RWPE2 (cell line): ENCODE measurements at regions not wholly inside any gene's neighbourhood (a gene's known extent, or its start where the extent isn't known, plus 50 kb on each side); places are given as distances from the start of the nearest gene placed in this dataset.
"Not testable (repeated sequence)": the region's sequence is repeated elsewhere in the genome, so short reads cannot be mapped to it uniquely, and the experiment has no call there.

ENCODE experiments used
- ATAC-seq: fragments of 200-7000 bp; cut with Tn5 transposase; 3 replicates; pipeline ENCODE4 v1.9.1; 2021; ENCODE audit warnings: low read depth
- DNase-seq: peaks from one replicate; pipeline ENCODE4 v3.0.0-alpha.2; 2020; ENCODE audit warnings: low spot score
- H3K27ac ChIP-seq: fragments of 450-650 bp; 2 replicates; pipeline ENCODE4 v1.5.1; 2017; ENCODE audit warnings: mild to moderate bottlenecking; ENCODE audit not compliant: poor library complexity, severe bottlenecking
- H3K27me3 ChIP-seq: fragments of 250-450 bp; sonication (Bioruptor Pico); 2 replicates; pipeline ENCODE4 v1.5.1; 2021; ENCODE audit warnings: mild to moderate bottlenecking, moderate library complexity; ENCODE audit not compliant: insufficient read depth, poor library complexity, severe bottlenecking
- H3K36me3 ChIP-seq: fragments of 250-450 bp; sonication (Bioruptor Pico); 2 replicates; pipeline ENCODE4 v1.5.1; 2020; ENCODE audit warnings: low read depth, mild to moderate bottlenecking, moderate library complexity
- H3K4me1 ChIP-seq: fragments of 250-450 bp; sonication (Bioruptor Pico); 2 replicates; pipeline ENCODE4 v1.5.1; 2021; ENCODE audit warnings: mild to moderate bottlenecking, moderate library complexity; ENCODE audit not compliant: insufficient read depth, poor library complexity, severe bottlenecking
- H3K4me3 ChIP-seq: fragments of 250-450 bp; sonication (Bioruptor Pico); 2 replicates; pipeline ENCODE4 v1.5.1; 2021; ENCODE audit warnings: mild to moderate bottlenecking, moderate library complexity; ENCODE audit not compliant: severe bottlenecking
- H3K9me3 ChIP-seq: fragments of 250-450 bp; sonication (Bioruptor Pico); 2 replicates; pipeline ENCODE4 v1.5.1; 2021; ENCODE audit warnings: mild to moderate bottlenecking, moderate library complexity; ENCODE audit not compliant: severe bottlenecking
- TF ChIP-seq, protein P1 (sequence below): fragments of 450-650 bp; IDR thresholded peaks from one replicate; pipeline ENCODE4 v1.5.1; 2017; ENCODE audit warnings: mild to moderate bottlenecking, moderate library complexity; ENCODE audit not compliant: poor library complexity, severe bottlenecking

GRCh38 chr11:47928426-47928825, 51.9 kb upstream of the PTPRJ start:
- Histone ChIP-seq H3K27me3 (no peaks in the 10 kb centered on the region), H3K4me1 (peaks cover 4% of the 10 kb centered on the region), H3K9me3 (no peaks in the 10 kb centered on the region), H3K36me3 (no peaks in the 10 kb centered on the region), H3K4me3 (no peak overlapping the region), H3K27ac (no peak overlapping the region)
- TF ChIP-seq, protein P1, sequence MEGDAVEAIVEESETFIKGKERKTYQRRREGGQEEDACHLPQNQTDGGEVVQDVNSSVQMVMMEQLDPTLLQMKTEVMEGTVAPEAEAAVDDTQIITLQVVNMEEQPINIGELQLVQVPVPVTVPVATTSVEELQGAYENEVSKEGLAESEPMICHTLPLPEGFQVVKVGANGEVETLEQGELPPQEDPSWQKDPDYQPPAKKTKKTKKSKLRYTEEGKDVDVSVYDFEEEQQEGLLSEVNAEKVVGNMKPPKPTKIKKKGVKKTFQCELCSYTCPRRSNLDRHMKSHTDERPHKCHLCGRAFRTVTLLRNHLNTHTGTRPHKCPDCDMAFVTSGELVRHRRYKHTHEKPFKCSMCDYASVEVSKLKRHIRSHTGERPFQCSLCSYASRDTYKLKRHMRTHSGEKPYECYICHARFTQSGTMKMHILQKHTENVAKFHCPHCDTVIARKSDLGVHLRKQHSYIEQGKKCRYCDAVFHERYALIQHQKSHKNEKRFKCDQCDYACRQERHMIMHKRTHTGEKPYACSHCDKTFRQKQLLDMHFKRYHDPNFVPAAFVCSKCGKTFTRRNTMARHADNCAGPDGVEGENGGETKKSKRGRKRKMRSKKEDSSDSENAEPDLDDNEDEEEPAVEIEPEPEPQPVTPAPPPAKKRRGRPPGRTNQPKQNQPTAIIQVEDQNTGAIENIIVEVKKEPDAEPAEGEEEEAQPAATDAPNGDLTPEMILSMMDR: no peak
- DNase-seq (no peak), ATAC-seq (no peak)

DNA sequence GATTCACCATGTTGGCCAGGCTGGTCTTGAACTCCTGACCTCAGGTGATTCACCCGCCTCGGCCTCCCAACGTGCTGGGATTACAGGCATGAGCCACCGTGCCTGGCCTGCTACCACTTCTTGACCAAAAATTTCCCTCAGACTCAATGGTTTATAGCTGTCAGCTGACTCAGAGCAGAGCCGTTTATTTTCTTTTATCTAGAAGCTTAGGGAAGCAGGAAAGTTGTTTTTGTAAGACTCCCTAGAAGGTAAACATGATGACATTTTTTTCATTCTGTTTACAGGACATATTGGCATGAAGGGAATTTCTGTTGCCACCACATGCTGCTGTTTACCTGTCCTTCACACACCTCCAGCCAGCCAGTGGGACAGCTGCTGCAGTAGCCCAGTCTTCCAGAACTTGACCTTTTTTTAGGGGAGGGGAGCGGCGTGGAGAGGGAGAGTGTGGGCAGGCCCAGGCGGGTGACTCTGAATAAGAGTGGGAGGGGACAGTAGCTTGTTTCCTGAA, 56.1 kb upstream of the PTPRJ start:
- ATAC-seq (peak; percentile 76), DNase-seq (no peak)
- no peaks in the 10 kb centered on the region for H3K27me3 ChIP-seq
- no peak overlapping the region for H3K27ac ChIP-seq
- no peak overlapping the region for H3K4me3 ChIP-seq
- peaks cover 4% of the 10 kb centered on the region for H3K4me1 ChIP-seq
- H3K9me3 ChIP-seq: no peaks in the 10 kb centered on the region
- no peaks in the 10 kb centered on the region for H3K36me3 ChIP-seq
- TF ChIP-seq, protein P1: no peak

DNA sequence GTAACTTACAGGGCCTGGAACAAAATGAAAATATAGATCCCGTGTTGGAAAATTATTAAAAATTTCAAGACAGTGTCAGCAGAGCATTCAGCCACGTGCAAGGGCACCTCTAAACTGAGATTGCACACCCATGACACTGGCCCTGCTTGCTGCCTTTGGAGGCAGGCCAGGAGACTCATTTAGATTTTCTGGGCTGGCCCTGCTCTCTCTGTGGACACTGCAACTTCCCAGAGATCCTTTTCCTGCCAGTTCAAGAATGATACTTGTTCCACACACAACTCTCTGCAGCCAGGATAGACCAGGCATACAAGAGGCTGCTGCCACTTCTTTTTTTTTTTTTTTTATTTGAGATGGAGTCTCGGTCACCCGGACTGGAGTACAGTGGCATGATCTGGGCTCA, 56.7 kb upstream of the PTPRJ start:
- Histone ChIP-seq H3K9me3 (no peaks in the 10 kb centered on the region), H3K36me3 (no peaks in the 10 kb centered on the region), H3K27me3 (no peaks in the 10 kb centered on the region), H3K27ac (no peak overlapping the region), H3K4me3 (no peak overlapping the region), H3K4me1 (peaks cover 4% of the 10 kb centered on the region)
- TF ChIP-seq, protein P1: no peak
- DNase-seq: no peak
- ATAC-seq: no peak

DNA sequence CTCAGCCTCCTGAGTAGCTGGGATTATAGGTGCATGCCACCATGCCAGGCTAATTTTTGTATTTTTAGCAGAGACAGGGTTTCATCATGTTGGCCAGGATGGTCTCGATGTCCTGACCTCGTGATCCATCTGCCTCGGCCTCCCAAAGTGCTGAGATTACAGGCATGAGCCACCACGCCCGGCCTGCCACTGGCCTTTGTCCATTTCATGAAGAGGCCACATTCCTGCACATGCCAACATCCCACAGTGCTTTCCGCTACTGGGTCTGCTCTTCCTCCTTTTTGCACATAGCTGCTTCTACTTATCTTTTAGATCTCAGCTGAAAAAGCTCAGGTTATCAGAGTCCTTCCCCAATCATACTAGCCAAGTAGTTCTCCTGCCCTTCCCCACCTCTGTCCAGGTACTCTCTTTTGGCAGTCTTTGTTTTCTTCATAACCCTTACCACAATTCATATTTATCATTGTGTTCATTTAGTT, 59.2 kb upstream of the PTPRJ start:
- ATAC-seq, DNase-seq, H3K36me3 ChIP-seq, H3K27me3 ChIP-seq, H3K9me3 ChIP-seq, H3K4me3 ChIP-seq, H3K4me1 ChIP-seq, H3K27ac ChIP-seq: not testable (repeated sequence)

DNA sequence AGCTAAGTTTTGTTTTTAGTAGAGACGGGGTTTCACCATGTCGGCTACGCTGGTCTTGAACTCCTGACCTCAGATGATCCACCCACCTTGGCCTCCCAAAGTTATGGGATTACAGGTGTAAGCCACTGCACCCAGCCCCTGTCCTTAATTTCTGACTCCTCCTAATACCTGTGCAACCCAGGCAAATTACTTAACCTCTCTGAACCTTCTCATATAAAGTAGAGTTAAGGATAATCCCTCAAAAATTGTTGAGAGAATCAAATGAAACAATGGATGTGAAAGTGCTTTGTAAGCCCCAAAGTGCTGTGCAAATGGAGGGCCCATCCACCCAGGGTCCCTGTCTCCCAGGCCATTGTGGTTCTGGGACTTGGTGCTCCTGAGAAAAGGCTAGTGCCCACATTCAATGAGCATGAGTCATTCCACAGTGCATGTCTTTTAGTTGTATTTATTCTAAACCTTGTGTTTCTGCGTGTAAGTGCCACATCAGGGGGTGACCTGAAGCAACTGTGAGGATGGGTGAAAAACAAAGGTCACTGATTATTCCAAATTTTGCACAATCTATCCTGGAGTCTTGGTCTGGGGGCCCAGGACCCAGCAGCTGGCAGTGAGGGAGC, 61.4 kb upstream of the PTPRJ start:
- Histone ChIP-seq H3K36me3 (no peaks in the 10 kb centered on the region), H3K4me1 (no peaks in the 10 kb centered on the region), H3K27me3 (no peaks in the 10 kb centered on the region), H3K9me3 (no peaks in the 10 kb centered on the region), H3K4me3 (no peak overlapping the region), H3K27ac (no peak overlapping the region)
- TF ChIP-seq, protein P1: no peak
- ATAC-seq (peak; percentile 65; the same call in 2 of the 3 replicates), DNase-seq (no peak)
